HEK293T (cell line): ENCODE measurements at regions not wholly inside any gene's neighbourhood (a gene's known extent, or its start where the extent isn't known, plus 50 kb on each side); places are given as distances from the start of the nearest gene placed in this dataset.

ENCODE experiments used
- BHLHE40 ChIP-seq: fragments of 450-650 bp; IDR thresholded peaks from 2 replicates; pipeline ENCODE4 v1.6.1; 2016; ENCODE audit warnings: mild to moderate bottlenecking, moderate library complexity, borderline replicate concordance
- ELF4 ChIP-seq: fragments of 450-650 bp; IDR thresholded peaks from 2 replicates; pipeline ENCODE4 v1.6.1; 2017; ENCODE audit warnings: antibody characterized with exemption
- HDGF ChIP-seq: fragments of 450-650 bp; IDR thresholded peaks from 2 replicates; pipeline ENCODE4 v1.6.1; 2017; ENCODE audit warnings: antibody characterized with exemption, borderline replicate concordance
- NFRKB ChIP-seq: fragments of 450-650 bp; IDR thresholded peaks from 2 replicates; pipeline ENCODE4 v1.6.1; 2016; ENCODE audit warnings: mild to moderate bottlenecking, moderate library complexity
- SP1 ChIP-seq: fragments of 450-650 bp; IDR thresholded peaks from 2 replicates; pipeline ENCODE4 v1.6.1; 2017
- TARDBP ChIP-seq: fragments of 450-650 bp; IDR thresholded peaks from 2 replicates; pipeline ENCODE4 v1.6.1; 2016

- TF ChIP-seq ELF4 (no peak), TARDBP (no peak), HDGF (no peak), BHLHE40 (no peak), SP1 (no peak), NFRKB (no peak)
Observed at GRCh38 chrX:122666601-122667000, 517.5 kb upstream of the GRIA3 start.
